IPS-18a (cell line): ENCODE measurements at regions not wholly inside any gene's neighbourhood (a gene's known extent, or its start where the extent isn't known, plus 50 kb on each side); places are given as distances from the start of the nearest gene placed in this dataset.

Experiments
- H3K27ac ChIP-seq: one replicate; pipeline ENCODE4 v1.5.1; 2013; ENCODE audit warnings: low read length
- H3K27me3 ChIP-seq: one replicate; pipeline ENCODE4 v1.6.1; 2013; ENCODE audit warnings: mild to moderate bottlenecking, low read length; ENCODE audit not compliant: control insufficient read depth, insufficient read depth
- H3K36me3 ChIP-seq: one replicate; pipeline ENCODE4 v1.6.1; 2013; ENCODE audit warnings: low read depth, low read length; ENCODE audit not compliant: control insufficient read depth
- H3K4me1 ChIP-seq: one replicate; pipeline ENCODE4 v1.6.1; 2013; ENCODE audit warnings: low read depth, low read length; ENCODE audit not compliant: control insufficient read depth
- H3K4me3 ChIP-seq: one replicate; pipeline ENCODE4 v1.5.1; 2013; ENCODE audit warnings: low read length
- H3K9ac ChIP-seq: one replicate; pipeline ENCODE4 v1.6.1; 2013; ENCODE audit warnings: mild to moderate bottlenecking, low read length, moderate library complexity
- H3K9me3 ChIP-seq: one replicate; pipeline ENCODE4 v1.6.1; 2013; ENCODE audit warnings: low read depth, low read length; ENCODE audit not compliant: control insufficient read depth

DNA sequence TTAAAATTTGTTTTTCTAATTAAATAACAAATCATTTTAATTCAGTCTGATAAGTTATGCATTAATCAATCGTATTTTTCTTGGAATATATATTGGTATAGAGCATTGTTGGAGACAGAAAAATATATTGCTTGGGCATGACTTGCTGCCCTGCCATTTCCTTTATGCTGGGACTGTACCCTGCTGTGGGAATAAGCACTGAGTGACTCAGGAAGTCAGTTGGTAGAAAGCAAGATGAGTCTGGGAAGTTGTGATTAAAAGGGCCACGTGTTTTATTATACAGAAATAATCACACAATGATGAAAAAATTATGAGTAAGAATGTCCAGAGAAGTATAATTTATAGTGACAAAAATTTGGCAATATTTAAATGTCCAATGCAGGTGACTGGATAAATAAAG, 139.5 kb downstream of the KIF18A start:
- no peak overlapping the region for H3K9ac ChIP-seq
- no peaks in the 10 kb centered on the region for H3K36me3 ChIP-seq
- peaks cover 23% of the 10 kb centered on the region for H3K4me1 ChIP-seq
- no peaks in the 10 kb centered on the region for H3K9me3 ChIP-seq
- no peak overlapping the region for H3K27ac ChIP-seq
- no peak overlapping the region for H3K4me3 ChIP-seq
- H3K27me3 ChIP-seq: no peaks in the 10 kb centered on the region

DNA sequence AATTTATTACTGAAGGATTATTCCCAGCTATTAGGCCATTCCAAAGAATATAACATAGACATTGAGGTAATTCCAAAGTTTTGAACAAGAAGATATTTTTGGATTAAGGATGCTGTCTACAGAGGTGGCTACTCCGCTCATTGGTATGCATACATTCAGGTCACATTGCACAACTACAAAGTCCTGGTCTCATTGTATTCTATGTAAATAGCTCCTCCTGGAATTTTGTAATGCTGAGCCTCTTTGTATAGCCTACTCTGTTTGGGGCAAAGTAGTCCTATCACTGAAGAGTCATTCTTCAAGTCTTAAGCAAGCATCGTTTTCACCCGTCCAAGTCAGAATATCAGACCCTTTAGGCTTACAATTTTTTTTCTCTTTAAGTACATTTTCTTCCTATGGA, 142.4 kb downstream of the KIF18A start:
- Histone ChIP-seq H3K36me3 (no peaks in the 10 kb centered on the region), H3K4me1 (peaks cover 23% of the 10 kb centered on the region), H3K4me3 (no peak overlapping the region), H3K9ac (no peak overlapping the region), H3K9me3 (no peaks in the 10 kb centered on the region), H3K27ac (no peak overlapping the region), H3K27me3 (no peaks in the 10 kb centered on the region)

DNA sequence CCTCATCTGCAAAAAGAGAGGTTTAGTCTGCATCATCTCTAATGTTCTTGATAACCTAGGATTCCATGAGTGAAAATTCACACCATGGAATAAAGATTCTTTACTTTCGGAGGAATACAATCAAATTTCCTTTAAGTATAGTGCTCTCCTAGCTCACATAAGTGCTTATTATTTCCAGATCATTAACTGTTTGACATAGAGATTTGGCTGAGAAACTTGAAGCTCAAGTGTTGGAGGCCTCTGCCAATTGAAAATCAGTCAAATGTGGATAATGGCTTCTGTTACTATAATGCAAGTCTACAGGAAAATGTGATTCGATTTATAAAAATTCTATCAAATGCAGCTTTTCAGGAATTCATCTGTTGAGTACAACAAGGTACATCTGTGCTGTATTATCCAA, 144.6 kb downstream of the KIF18A start:
- Histone ChIP-seq H3K9ac (no peak overlapping the region), H3K4me1 (peaks cover 23% of the 10 kb centered on the region), H3K27ac (no peak overlapping the region), H3K9me3 (no peaks in the 10 kb centered on the region), H3K36me3 (no peaks in the 10 kb centered on the region), H3K4me3 (no peak overlapping the region), H3K27me3 (no peaks in the 10 kb centered on the region)

DNA sequence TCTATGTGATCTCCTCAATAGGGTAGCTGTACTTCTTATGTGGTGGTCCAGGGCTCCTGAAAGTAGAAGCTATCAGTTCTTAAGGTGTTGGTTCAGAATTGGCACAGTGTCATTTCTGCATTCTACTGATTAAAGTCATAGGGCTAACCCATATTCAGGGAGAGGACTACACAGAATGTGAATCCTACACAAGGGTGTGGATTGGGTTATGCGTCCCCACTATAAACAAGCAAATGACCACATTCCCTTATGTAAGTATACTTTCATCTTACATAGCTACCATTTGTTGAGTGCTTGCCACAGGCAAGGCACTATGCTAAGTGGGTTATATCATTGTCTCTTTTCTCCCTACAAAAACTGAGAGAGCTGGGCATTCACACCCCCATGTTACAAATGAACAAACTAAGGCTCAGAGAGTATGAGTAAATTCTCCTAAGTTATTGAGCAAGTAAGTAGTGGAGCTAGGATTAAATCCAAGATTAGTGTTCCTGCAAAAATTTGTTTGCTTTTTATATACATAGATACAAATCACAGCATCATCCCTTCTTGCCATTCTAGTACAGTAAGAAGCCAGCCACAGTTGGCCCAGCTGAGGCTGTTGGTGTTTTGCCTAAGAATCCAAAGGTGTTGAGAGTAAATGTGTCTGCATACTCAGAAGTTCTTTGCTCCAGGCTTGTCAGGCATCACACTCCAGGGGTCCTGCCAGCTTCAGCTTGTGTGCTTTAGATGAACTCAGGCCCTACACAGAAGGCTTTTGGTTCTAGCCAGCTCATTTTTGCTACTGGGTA, 157.8 kb downstream of the KIF18A start:
- H3K36me3 ChIP-seq: no peaks in the 10 kb centered on the region
- H3K27me3 ChIP-seq: no peaks in the 10 kb centered on the region
- no peaks in the 10 kb centered on the region for H3K4me1 ChIP-seq
- H3K4me3 ChIP-seq: no peak overlapping the region
- H3K9me3 ChIP-seq: no peaks in the 10 kb centered on the region
- no peak overlapping the region for H3K9ac ChIP-seq
- no peak overlapping the region for H3K27ac ChIP-seq

DNA sequence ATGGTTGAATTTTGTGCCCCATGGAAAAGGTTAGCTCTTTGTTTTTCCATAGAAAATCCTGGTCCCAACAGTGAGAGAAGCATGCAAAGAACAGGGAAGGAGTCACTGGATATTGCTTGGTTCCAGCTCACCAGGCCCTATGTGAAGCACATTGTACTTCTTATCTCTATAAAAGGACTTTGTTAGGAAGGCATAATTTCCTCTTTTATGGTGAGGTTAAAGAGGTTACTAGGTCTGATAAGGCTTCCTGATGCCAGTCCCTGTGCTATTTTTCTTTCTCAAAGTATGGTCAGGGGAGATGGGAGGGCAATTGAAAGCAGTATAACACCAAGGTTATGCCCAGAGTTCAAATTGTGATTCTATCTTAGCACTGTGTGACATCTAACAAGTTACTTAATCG, 162.6 kb downstream of the KIF18A start:
- Histone ChIP-seq H3K9me3 (no peaks in the 10 kb centered on the region), H3K9ac (no peak overlapping the region), H3K4me3 (no peak overlapping the region), H3K27me3 (no peaks in the 10 kb centered on the region), H3K27ac (no peak overlapping the region), H3K4me1 (no peaks in the 10 kb centered on the region), H3K36me3 (no peaks in the 10 kb centered on the region)

DNA sequence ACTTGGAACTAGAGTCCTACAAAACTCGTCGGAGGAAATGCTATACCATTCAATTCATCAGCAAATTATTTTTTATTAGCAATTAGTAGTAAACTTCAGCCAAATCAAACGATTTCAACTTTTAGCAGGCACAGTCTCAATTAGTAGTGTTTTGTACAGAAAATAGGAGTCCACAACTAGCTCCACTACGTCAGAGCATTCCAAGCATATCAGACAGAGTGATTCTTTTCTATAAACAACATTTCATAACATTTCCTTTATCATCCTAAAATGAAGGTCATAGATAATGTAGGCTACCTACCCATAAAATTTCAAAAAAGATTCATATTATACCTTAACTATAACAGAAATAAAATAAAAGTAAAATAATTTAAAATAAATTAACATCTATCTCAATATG, 169.9 kb downstream of the KIF18A start:
- Histone ChIP-seq H3K9ac (no peak overlapping the region), H3K4me3 (no peak overlapping the region), H3K27ac (no peak overlapping the region), H3K4me1 (no peaks in the 10 kb centered on the region), H3K36me3 (no peaks in the 10 kb centered on the region), H3K9me3 (no peaks in the 10 kb centered on the region), H3K27me3 (no peaks in the 10 kb centered on the region)

DNA sequence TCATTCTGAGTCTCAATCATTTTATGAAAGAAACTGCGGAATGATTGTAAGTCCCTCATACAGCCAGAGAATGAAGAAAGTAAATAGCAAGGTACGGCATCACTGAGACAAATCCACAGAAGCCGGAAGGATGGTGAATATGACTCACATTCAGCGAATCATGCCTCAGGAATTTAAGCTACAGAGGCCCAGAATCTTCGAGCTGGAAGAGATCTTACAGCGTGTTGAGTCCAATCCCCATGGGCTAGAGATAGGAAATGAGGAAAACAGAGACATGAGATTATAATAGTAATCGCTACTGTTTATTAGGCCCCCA, 173.2 kb downstream of the KIF18A start:
- no peak overlapping the region for H3K4me3 ChIP-seq
- no peak overlapping the region for H3K27ac ChIP-seq
- no peaks in the 10 kb centered on the region for H3K9me3 ChIP-seq
- H3K36me3 ChIP-seq: no peaks in the 10 kb centered on the region
- no peak overlapping the region for H3K9ac ChIP-seq
- H3K27me3 ChIP-seq: no peaks in the 10 kb centered on the region
- H3K4me1 ChIP-seq: no peaks in the 10 kb centered on the region

DNA sequence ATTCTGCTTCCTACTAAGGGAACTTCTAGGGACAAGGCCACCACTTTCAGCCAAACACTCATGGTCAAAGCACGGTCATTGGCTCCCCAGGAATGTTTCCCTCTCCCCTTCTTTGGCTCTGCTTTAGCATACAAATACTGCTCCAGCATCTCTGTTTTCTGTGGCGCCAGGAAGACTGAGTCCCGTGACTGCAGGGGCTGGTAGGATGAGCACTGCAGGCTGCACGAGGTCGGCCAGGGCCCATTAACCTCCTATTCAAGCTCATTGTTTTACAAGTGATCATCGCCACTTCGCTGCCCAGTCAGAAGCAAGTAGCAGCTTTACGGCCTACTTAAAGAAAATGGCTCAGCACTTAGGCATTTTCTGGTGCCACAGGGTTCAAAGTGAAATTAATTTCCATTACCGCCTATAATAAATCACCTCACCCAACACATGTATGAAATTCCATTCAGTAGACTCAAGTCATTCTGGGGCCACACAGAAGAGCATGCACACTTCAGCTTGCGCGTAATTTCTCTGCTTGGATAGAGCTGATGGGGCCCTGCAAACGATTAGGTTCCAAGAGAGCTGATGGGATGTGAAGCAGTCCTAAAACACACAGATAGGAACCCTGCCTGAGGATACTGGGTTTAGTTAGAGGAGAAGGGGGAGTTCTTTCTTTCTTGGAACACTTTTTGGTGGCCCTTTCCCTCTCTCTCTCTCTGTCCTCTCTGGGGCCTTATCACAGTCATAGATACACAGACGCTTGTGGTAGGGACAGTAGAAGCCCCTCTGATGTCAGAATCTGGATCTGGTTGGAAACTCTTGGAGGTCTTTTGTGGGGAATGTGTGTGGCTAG, 173.7 kb downstream of the KIF18A start:
- H3K27ac ChIP-seq: no peak overlapping the region
- H3K9ac ChIP-seq: no peak overlapping the region
- H3K4me3 ChIP-seq: no peak overlapping the region
- H3K9me3 ChIP-seq: no peaks in the 10 kb centered on the region
- no peaks in the 10 kb centered on the region for H3K36me3 ChIP-seq
- H3K4me1 ChIP-seq: no peaks in the 10 kb centered on the region
- no peaks in the 10 kb centered on the region for H3K27me3 ChIP-seq

DNA sequence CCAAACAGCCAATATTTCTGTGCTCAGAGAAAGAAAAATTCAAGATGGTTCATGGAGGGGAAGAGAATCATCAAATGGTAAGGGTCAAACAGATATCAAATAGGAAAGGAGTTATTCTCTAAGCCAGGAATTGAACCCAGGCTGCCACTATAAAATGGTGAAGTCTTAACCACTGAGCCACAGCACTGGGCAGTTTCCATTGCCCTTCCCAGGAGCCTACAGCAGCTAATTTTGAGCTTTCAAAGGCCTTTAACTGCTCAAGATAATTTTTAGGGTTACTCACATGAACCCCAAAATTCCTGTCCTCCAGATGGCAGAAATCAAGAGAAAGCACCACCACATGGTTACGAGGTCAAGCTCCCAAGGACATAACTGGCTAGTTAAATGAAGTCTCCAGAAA, 176.2 kb downstream of the KIF18A start:
- H3K4me3 ChIP-seq: no peak overlapping the region
- H3K36me3 ChIP-seq: no peaks in the 10 kb centered on the region
- H3K9ac ChIP-seq: no peak overlapping the region
- H3K9me3 ChIP-seq: no peaks in the 10 kb centered on the region
- H3K27me3 ChIP-seq: no peaks in the 10 kb centered on the region
- H3K27ac ChIP-seq: no peak overlapping the region
- H3K4me1 ChIP-seq: no peaks in the 10 kb centered on the region

DNA sequence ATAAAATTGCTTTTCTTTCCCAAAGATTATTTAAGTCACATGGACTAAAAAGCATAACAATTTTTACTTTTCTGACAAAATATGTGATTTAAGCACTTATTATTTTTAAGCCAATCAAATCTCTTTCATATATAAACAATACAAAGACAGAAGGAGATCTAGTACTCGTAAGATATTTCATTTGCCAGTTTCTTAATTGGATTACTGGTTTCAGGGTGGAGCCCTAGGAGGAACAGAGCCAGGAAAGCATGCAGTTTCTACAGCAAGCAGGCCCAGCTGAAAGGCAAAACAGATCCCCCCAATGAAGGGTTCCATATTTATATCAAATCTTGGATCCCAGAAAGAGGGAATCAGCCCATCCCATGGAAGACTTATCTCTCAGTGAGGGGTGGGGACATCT, 177.0 kb downstream of the KIF18A start:
- Histone ChIP-seq H3K36me3 (no peaks in the 10 kb centered on the region), H3K4me1 (no peaks in the 10 kb centered on the region), H3K4me3 (no peak overlapping the region), H3K27ac (no peak overlapping the region), H3K27me3 (no peaks in the 10 kb centered on the region), H3K9ac (no peak overlapping the region), H3K9me3 (no peaks in the 10 kb centered on the region)

DNA sequence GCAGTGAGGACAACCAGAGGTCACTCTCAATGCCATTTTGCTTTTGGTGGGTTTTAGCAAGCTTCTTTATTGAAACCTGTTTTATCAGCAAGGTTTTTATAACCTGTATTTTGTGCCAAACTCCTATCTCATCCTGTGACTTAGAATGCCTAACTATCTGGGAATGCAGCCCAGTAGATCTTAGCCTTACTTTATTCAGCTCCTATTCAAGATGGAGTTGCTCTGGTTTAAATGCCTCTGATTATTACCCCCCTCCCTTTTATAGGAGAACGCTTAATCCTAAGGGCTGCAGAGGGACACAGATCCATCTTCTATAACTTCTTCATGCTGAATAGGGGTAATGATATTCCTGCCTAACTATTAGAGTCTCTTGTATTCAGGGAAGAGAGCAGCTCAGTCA, 179.1 kb downstream of the KIF18A start:
- no peaks in the 10 kb centered on the region for H3K36me3 ChIP-seq
- H3K9ac ChIP-seq: no peak overlapping the region
- H3K4me1 ChIP-seq: no peaks in the 10 kb centered on the region
- no peak overlapping the region for H3K27ac ChIP-seq
- no peak overlapping the region for H3K4me3 ChIP-seq
- H3K27me3 ChIP-seq: no peaks in the 10 kb centered on the region
- H3K9me3 ChIP-seq: no peaks in the 10 kb centered on the region

DNA sequence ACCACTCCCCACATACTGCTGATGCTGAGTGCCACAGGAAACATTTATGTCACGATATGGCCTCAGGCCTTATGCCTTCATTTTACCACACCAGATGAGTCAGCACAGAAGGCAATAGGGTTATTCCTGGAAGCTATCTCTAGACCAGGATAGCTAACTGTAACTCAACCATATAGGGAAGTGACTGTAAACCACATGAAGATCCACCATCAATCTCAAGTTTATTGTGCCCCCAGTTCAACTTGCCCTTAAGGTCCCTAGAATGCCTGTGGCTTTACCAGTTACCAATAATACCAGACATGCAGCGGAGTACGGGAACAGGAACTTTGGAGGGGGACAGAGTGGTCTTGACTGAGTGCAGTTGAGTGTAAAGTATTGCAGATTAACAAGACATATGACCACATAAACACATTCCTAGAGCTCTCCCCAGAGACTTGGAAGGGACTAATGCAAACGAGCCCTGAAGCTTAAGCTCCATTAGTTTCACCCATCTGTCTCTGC, 180.9 kb downstream of the KIF18A start:
- no peak overlapping the region for H3K27ac ChIP-seq
- no peak overlapping the region for H3K9ac ChIP-seq
- H3K36me3 ChIP-seq: no peaks in the 10 kb centered on the region
- H3K9me3 ChIP-seq: no peaks in the 10 kb centered on the region
- H3K27me3 ChIP-seq: no peaks in the 10 kb centered on the region
- no peak overlapping the region for H3K4me3 ChIP-seq
- no peaks in the 10 kb centered on the region for H3K4me1 ChIP-seq
